Umbilical cord (tissue), 1 donor: ENCODE measurements at regions not wholly inside any gene's neighbourhood (a gene's known extent, or its start where the extent isn't known, plus 50 kb on each side); places are given as distances from the start of the nearest gene placed in this dataset.

Source experiments
- DNase-seq: peaks from one replicate; pipeline ENCODE4 v3.0.0-alpha.2; 2015; ENCODE audit warnings: low spot score

GRCh38 chr5:38099205-38100168 is 158.9 kb upstream of the EGFLAM start:
- no peak for DNase-seq

GRCh38 chr5:38094889-38095288 is 163.5 kb upstream of the EGFLAM start:
- no peak for DNase-seq

DNA sequence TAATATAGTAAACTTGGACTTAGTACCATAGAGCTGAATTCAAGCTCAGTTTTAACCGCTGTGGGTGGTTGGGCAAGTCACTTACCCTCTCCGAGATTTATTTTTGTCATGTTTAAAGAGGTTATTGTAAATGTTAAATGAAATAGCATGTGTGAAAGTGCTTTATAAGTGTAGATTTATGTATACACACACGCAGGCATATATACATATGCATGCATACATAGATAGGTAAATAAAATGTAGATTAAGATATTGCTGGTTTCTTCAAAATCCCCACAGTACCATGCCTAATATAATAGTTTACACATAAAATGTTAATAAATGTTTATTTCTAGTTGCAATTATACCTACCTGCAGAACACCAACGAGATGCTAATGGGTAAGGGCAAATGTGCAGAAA is 164.5 kb upstream of the EGFLAM start:
- no peak for DNase-seq

DNA sequence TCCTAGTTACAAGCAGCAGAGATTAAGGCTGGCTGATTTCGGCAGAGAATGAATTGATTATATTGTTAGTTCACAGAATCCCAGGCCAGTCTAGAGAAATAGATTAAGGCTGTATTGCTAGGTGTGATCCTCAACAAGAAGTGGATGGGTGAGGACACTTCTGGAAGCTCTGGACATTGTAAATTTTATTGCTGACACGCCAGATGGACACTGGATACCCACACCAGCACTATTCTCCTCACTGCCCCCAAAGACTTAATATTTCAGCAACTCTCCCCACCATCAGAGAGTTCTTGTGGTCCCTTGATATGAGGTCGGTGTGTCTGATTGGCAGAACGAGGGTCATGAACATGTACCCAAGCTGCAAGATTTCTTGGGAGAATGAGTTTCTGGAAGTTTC is 171.6 kb upstream of the EGFLAM start:
- DNase-seq = no peak

DNA sequence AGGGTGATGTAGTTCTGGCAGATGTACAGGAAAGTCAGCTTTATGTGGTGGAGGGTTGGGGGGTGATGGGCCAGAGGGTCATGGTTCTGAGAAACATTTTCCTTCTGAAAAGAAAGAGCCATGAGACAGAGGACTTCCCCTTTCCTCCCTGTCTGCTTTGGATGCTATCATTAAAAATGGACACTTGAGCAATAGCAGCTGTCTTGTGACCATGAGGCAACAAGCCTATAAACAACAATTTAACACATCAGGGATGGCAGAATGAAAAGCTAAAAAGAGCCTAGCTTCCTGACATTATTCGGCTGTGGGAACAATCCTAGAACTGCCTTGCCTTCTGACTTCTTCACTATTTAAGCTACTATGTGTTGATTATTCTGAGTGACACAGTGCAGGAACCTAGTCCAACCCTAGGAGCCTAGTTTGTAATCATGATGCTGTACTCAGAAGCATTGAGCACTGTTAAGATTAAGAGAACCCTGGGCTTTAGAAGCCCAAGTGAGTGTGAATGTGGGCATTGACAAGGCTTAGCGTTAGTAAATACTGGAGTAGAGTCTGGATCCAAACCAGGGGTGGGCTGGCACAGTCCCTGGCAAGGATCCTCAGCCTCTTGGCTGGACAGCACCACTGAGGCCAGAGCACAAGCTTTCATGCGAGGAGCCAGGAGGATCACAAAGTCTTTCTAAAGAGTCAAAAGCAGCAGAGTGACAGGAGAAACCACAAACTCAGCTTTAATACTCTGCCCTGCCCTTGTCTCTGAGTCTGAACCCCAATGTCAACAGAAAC is 178.5 kb upstream of the EGFLAM start:
- DNase-seq = no peak

DNA sequence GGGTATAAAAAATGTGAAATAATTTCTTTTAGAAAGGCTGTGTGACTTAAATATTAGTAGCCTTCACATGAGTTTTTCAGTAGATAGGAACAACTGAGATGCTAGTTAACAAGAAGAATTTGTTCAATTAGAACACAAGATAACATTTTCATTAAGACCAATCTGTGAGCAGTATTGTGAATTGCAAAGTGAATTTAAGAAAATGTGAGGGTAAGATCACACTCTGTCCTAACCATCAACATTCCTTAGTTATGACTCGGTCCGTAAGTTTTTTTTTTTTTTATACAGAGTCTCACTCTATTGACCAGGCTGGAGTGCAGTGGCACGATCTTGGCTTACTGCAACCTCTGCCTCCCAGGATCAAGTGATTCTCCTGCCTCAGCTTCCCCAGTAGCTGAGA is 180.2 kb upstream of the EGFLAM start:
- no peak for DNase-seq

GRCh38 chr5:38077652-38078051 is 180.7 kb upstream of the EGFLAM start:
- DNase-seq = no peak

GRCh38 chr5:38071831-38072694 is 186.3 kb upstream of the EGFLAM start:
- DNase-seq = no peak

GRCh38 chr5:38070304-38070950 is 187.9 kb upstream of the EGFLAM start:
- DNase-seq = no peak

- no peak for DNase-seq
Measured at GRCh38 chr5:38069360-38069759, 189.0 kb upstream of the EGFLAM start.

DNA sequence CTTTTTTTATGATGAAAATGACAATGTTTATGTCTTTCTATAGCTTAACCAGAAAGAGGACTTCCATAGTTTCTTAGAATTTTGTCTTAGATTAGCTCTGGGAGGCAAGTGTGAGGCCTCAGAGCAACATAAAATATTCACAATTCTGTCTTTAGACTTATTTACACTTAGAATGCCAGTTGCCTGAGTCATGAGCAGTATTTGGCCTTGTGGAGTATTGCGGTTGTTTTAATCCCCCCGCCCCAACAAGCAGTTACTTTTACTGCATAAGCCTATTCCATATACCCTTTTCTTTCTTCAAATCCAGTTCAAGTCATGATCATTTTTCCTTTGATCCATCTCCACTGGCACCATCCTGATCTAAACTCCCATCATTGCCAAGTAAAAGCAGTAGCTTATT is 198.0 kb upstream of the EGFLAM start:
- no peak for DNase-seq

GRCh38 chr5:38059876-38060275 is 198.5 kb upstream of the EGFLAM start:
- DNase-seq = no peak

GRCh38 chr5:38051711-38052511 is 206.4 kb upstream of the EGFLAM start:
- DNase-seq = no peak

DNA sequence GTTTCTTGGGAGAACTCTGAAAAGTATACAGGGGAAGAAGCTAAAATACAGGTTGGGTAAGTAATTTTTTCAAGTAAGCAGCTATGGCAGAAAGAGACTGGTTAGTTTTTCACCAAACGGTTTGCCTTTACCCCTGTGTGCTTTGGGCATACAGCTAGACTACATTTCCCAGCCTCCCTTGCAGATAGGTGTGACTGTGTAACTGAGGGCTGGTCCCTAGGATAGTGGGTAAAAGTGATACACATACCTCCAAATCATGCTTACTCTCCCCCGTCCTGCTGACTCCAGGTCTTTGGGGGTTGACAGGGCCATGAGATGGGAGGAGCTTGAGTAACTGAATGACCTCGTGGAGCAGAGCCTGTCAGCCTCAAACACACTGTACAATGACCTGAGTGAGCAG is 208.6 kb upstream of the GDNF start:
- no peak for DNase-seq

- DNase-seq = no peak
Measured at GRCh38 chr5:38046103-38046502, 206.3 kb upstream of the GDNF start.

- no peak for DNase-seq
Measured at GRCh38 chr5:38045446-38045845, 205.6 kb upstream of the GDNF start.

- DNase-seq = no peak
Measured at GRCh38 chr5:38039826-38040225, 200.0 kb upstream of the GDNF start.

DNA sequence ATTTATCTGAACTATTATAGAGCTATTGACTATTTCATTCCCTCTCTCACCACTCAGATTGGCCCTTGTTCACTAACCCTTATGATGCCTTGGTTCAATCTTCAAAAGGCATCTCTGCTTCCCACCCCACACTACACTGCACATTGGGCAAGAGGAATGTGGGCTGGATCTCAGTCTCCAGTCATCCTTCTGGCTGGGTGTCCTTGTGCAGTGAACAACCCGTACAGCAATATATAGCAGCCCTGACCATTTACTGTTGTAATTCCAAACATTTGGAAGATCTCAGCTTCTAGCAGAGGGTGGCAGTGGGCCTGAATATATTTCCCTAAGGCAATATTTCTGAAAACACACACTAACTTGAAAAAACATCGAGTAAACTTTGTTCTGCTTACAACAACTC is 199.2 kb upstream of the GDNF start:
- DNase-seq = no peak

DNA sequence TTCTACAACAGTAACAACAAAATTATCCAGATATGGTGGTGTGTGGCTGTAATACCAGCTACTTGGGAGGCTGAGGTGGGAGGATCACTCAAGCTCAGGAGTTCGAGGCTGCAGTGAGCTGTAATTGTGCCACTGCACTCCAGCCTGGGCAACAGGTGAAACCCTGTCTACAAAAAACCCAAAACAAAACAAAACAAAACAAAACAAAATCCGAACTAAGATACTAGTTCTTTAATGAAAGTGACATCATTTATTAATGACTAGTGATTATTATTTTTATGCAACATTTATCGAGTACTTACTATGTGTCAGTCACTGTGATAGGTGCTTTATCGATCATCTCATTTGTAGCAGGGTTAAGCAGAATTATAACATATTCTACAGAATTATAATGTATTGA is 196.9 kb upstream of the GDNF start:
- DNase-seq = no peak

- DNase-seq = no peak
Measured at GRCh38 chr5:38032149-38032548, 192.3 kb upstream of the GDNF start.

DNA sequence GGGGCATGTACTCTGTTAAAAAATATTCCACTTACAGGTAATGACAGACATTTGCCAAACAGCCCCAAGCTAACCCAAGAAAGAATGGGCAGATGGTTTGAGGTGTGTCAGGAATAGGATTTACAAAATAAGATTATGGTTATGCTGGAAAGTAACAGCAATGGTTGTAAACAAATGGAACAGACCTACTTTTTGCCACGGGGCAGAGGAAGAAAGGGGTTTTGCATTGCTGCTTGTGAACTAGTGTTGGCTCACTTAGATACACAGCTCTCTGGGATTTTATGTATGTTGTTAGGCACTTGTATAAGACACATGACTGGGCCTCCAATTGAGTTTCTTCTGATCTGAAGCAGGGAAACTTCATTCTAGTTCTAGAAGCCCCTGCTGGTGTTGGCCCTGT is 191.5 kb upstream of the GDNF start:
- no peak for DNase-seq
